Naive thymus-derived CD8-positive, alpha-beta T cell (primary cell): ENCODE measurements at regions not wholly inside any gene's neighbourhood (a gene's known extent, or its start where the extent isn't known, plus 50 kb on each side); places are given as distances from the start of the nearest gene placed in this dataset.
"Not testable (repeated sequence)": the region's sequence is repeated elsewhere in the genome, so short reads cannot be mapped to it uniquely, and the experiment has no call there.

Experiments used
- ATAC-seq, 2 donors: fragments of 150-1000 bp; cut with Tn5 transposase in 1 of 2; sonication (Bioruptor Pico), chemical (Tn5 transposase) in 1 of 2; 1 replicate in 1 of 2; 2 replicates in 1 of 2; pipeline ENCODE4 v1.10.0; 2021; ENCODE audit warnings: mild to moderate bottlenecking in 2 of 2, moderate library complexity in 2 of 2
- POLR2A ChIA-PET: fragments of 350-600 bp; sonication (Branson Sonifier 250); formaldehyde crosslinking; loops from one replicate; lab custom pipeline; 2021; ENCODE audit warnings: antibody characterized with exemption; lab: Charles Lee
- DNase-seq, 10 donors: peaks; one replicate each; pipeline versions ENCODE4 v3.0.0 to v3.0.0-alpha.2; 2020 to 2022
- H3K27ac Mint-ChIP-seq, 10 donors: one replicate each; pipeline ENCODE4 v1.8.0; 2020 to 2022; ENCODE audit warnings: mild to moderate bottlenecking in 10 of 10, mixed read lengths in 10 of 10, moderate library complexity in 4 of 10, inconsistent platforms in 1 of 10
- H3K27me3 Mint-ChIP-seq, 5 donors: one replicate each; pipeline ENCODE4 v1.8.0; 2021 to 2022; ENCODE audit warnings: mixed read lengths in 5 of 5
- H3K36me3 Mint-ChIP-seq, 3 donors: one replicate each; pipeline ENCODE4 v1.8.0; 2020 to 2022; ENCODE audit warnings: mixed read lengths in 3 of 3, mild to moderate bottlenecking in 2 of 3, inconsistent platforms in 1 of 3
- H3K4me1 Mint-ChIP-seq, 4 donors: one replicate each; pipeline ENCODE4 v1.8.0; 2021 to 2022; ENCODE audit warnings: mixed read lengths in 4 of 4
- H3K4me3 Mint-ChIP-seq, 10 donors: one replicate each; pipeline ENCODE4 v1.8.0; 2020 to 2022; ENCODE audit warnings: mild to moderate bottlenecking in 10 of 10, mixed read lengths in 10 of 10, moderate library complexity in 6 of 10, inconsistent platforms in 1 of 10
- H3K9me3 Mint-ChIP-seq, 9 donors: one replicate each; pipeline ENCODE4 v1.8.0; 2020 to 2022; ENCODE audit warnings: mixed read lengths in 9 of 9, mild to moderate bottlenecking in 3 of 9, inconsistent platforms in 1 of 9, moderate library complexity in 1 of 9

DNA sequence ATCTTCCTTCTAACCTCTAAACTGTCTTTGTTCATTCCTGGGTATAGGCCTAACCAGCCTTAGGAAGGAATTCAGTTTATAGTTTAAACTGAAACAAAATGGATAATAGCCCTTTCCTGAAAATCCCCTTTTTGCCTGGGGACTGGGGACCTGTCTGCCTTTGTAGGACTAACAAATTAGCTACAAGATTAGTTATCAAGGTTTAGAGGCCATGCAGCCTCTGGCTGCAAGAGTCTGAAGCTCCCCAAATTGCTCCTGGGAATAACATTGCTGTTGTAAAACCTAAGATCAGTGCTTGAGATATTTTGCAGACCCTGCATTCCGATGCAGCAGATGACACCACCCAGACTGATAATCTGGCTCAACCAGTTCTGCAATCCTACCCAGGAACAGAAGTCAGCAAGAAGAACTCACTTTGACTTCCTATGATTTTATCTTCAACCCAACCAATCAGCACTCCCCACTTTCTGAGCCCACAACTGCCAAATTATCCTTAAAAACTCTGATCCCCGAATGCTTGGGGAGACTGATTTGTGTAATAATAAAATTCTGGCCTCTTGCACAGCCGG is 96.6 kb upstream of the ETV3 start:
- Mint-ChIP-seq H3K9me3 (no peaks in the 10 kb centered on the region), H3K4me1 (no peaks in the 10 kb centered on the region), H3K27me3 (peaks cover 9 to 15% (median 12%) of the 10 kb centered on the region in 5 donors), H3K4me3 (no peak overlapping the region), H3K27ac (no peak overlapping the region), H3K36me3 (no peaks in the 10 kb centered on the region)
- ATAC-seq (no peak), DNase-seq (no peak)
- POLR2A ChIA-PET: no interaction called here

DNA sequence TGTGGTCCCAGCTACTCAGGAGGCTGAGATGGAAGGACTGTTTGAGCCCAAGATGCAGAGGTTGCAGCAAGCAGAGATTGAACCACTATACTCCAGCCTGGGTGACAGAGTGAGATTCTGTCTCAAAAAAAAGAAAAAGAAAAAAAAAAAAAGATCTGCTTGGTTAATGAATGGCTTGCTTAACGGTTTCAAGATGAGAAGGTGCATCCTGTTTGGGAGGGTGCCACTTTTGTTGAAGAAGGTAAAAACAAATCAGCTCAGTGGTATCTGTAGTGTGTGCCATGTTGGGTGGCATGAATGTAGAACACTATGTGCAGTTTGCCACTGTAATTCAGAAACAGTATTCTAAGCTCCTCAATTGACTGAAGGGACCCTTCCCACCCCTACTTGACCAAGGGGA is 94.9 kb upstream of the ETV3 start:
- no peak for DNase-seq
- no peaks in the 10 kb centered on the region for H3K4me1 Mint-ChIP-seq
- no peak for ATAC-seq
- H3K27ac Mint-ChIP-seq: no peak overlapping the region
- no peaks in the 10 kb centered on the region for H3K36me3 Mint-ChIP-seq
- peaks cover 13 to 23% (median 21%) of the 10 kb centered on the region in 5 donors for H3K27me3 Mint-ChIP-seq
- POLR2A ChIA-PET: no interaction called here
- H3K4me3 Mint-ChIP-seq: no peak overlapping the region
- H3K9me3 Mint-ChIP-seq: no peaks in the 10 kb centered on the region

GRCh38 chr1:157231846-157232525 is 93.8 kb upstream of the ETV3 start:
- Mint-ChIP-seq H3K4me3 (no peak overlapping the region), H3K27ac (no peak overlapping the region), H3K27me3 (peaks cover 14 to 22% (median 19%) of the 10 kb centered on the region in 5 donors), H3K9me3 (no peaks in the 10 kb centered on the region), H3K4me1 (no peaks in the 10 kb centered on the region), H3K36me3 (no peaks in the 10 kb centered on the region)
- POLR2A ChIA-PET: no interaction called here
- ATAC-seq: no peak
- no peak for DNase-seq

- no peaks in the 10 kb centered on the region for H3K4me1 Mint-ChIP-seq
Observed at GRCh38 chr1:157230500-157230899, 92.3 kb upstream of the ETV3 start.

GRCh38 chr1:157227700-157228099 is 89.5 kb upstream of the ETV3 start:
- ATAC-seq: no peak
- Mint-ChIP-seq H3K4me3 (no peak overlapping the region), H3K27ac (no peak overlapping the region), H3K36me3 (peaks cover 0 to 9% (median 0%) of the 10 kb centered on the region in 3 donors), H3K4me1 (no peaks in the 10 kb centered on the region), H3K9me3 (peaks cover 0 to 7% (median 0%) of the 10 kb centered on the region in 9 donors), H3K27me3 (peaks cover 29 to 57% (median 35%) of the 10 kb centered on the region in 5 donors)
- POLR2A ChIA-PET: no interaction called here
- DNase-seq: no peak

More at GRCh38 chr1:157230500-157230899, 92.3 kb upstream of the ETV3 start:
- Mint-ChIP-seq H3K9me3 (peaks cover 0 to 1% (median 0%) of the 10 kb centered on the region in 9 donors), H3K36me3 (no peaks in the 10 kb centered on the region), H3K4me3 (no peak overlapping the region), H3K27me3 (peaks cover 17 to 30% (median 25%) of the 10 kb centered on the region in 5 donors), H3K27ac (peak overlapping the region in 1 of 10 donors; percentile 7)
- no peak for ATAC-seq
- DNase-seq: no peak
- POLR2A ChIA-PET: interaction anchor here (0.6 kb wide), 1 partner anchor 1546 kb away, joined by 4 read pairs; no protein-coding TSS in a partner anchor

DNA sequence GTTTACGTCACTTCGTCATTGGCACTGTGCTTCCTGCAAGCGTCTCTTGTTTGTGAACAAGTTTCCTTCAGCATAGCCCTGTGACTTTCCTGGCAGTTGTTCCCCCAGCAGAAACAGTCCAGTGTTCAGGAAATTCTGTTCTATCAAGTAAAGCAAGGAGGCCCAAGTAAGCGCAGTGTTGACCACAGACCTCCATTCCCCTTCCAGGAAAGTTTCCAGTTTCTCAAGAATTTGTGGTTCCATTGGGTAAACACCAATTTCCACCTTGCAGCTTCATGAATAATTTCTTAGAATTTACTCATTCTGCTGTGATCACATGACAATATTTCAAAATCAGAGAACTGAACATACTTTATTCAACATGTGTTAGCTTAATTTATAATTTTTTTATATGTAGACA is 88.5 kb upstream of the ETV3 start:
- no peaks in the 10 kb centered on the region for H3K4me1 Mint-ChIP-seq
- peaks cover 35 to 67% (median 38%) of the 10 kb centered on the region in 5 donors for H3K27me3 Mint-ChIP-seq
- H3K9me3 Mint-ChIP-seq: peaks cover 0 to 7% (median 0%) of the 10 kb centered on the region in 9 donors
- H3K4me3 Mint-ChIP-seq: no peak overlapping the region
- DNase-seq: no peak
- no peak overlapping the region for H3K27ac Mint-ChIP-seq
- no peak for ATAC-seq
- POLR2A ChIA-PET: no interaction called here
- peaks cover 0 to 9% (median 0%) of the 10 kb centered on the region in 3 donors for H3K36me3 Mint-ChIP-seq

- Mint-ChIP-seq H3K27me3 (peaks cover 22 to 83% (median 45%) of the 10 kb centered on the region in 5 donors), H3K4me1 (no peaks in the 10 kb centered on the region), H3K9me3 (peaks cover 2 to 14% (median 7%) of the 10 kb centered on the region in 9 donors), H3K4me3 (no peak overlapping the region), H3K27ac (no peak overlapping the region), H3K36me3 (peaks cover 0 to 4% (median 0%) of the 10 kb centered on the region in 3 donors)
- ATAC-seq: no peak
- POLR2A ChIA-PET: no interaction called here
- no peak for DNase-seq
Observed at GRCh38 chr1:157219600-157219999, 81.4 kb upstream of the ETV3 start.

DNA sequence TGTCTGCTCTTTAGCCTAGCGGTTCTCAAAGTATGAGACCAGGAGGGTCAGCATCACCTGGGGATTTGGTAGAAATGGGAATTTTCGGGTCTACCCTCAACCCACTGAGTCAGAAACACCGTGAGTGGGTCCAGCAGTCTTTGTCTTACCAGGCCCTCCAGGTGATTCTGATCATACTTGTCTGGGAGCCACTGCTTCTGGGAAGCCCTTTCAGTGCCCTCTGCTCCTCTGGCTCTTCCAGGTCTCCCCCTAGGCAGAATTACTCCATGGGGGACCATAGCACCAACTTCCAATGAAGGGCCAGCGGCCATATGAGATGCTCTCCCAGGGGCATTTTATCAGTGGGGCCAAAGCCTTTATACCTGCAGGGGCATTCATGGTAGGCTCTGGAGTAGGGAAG is 81.0 kb upstream of the ETV3 start:
- ATAC-seq (no peak), DNase-seq (no peak)
- H3K9me3 Mint-ChIP-seq: peaks cover 5 to 18% (median 11%) of the 10 kb centered on the region in 9 donors
- no peaks in the 10 kb centered on the region for H3K4me1 Mint-ChIP-seq
- H3K27me3 Mint-ChIP-seq: peaks cover 22 to 79% (median 44%) of the 10 kb centered on the region in 5 donors
- no peak overlapping the region for H3K4me3 Mint-ChIP-seq
- peaks cover 0 to 7% (median 0%) of the 10 kb centered on the region in 3 donors for H3K36me3 Mint-ChIP-seq
- no peak overlapping the region for H3K27ac Mint-ChIP-seq
- POLR2A ChIA-PET: no interaction called here

GRCh38 chr1:157218671-157219070 is 80.5 kb upstream of the ETV3 start:
- DNase-seq (no peak), ATAC-seq (no peak)
- Mint-ChIP-seq H3K36me3 (peaks cover 0 to 11% (median 1%) of the 10 kb centered on the region in 3 donors), H3K9me3 (peaks cover 5 to 23% (median 16%) of the 10 kb centered on the region in 9 donors), H3K4me3 (no peak overlapping the region), H3K4me1 (no peaks in the 10 kb centered on the region), H3K27ac (no peak overlapping the region), H3K27me3 (peaks cover 20 to 74% (median 43%) of the 10 kb centered on the region in 5 donors)
- POLR2A ChIA-PET: no interaction called here

DNA sequence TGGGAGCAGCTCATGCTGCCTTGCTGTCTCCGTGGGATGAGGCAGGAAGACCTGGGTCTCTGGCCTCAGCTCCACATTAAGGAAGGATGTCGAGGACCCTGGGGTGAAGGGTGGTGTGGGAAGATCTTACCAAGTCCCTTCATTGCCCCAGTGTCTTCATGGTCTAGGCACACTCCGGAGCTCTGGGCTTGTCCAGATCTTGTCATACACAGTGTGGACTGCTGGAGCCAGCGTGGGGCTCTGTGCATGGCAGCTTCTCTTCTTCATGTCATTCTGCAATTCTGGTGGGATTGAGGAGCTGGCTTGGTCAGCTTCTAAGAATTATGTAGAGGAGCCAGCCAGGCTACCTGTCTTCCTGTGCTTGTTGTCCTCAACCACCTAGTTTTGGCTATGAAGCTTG is 79.3 kb upstream of the ETV3 start:
- DNase-seq (no peak), ATAC-seq (no peak)
- Mint-ChIP-seq H3K27me3 (peaks cover 21 to 74% (median 50%) of the 10 kb centered on the region in 5 donors), H3K36me3 (peaks cover 0 to 22% (median 2%) of the 10 kb centered on the region in 3 donors), H3K9me3 (peaks cover 12 to 35% (median 28%) of the 10 kb centered on the region in 9 donors), H3K4me1 (no peaks in the 10 kb centered on the region), H3K27ac (no peak overlapping the region), H3K4me3 (no peak overlapping the region)
- POLR2A ChIA-PET: no interaction called here

DNA sequence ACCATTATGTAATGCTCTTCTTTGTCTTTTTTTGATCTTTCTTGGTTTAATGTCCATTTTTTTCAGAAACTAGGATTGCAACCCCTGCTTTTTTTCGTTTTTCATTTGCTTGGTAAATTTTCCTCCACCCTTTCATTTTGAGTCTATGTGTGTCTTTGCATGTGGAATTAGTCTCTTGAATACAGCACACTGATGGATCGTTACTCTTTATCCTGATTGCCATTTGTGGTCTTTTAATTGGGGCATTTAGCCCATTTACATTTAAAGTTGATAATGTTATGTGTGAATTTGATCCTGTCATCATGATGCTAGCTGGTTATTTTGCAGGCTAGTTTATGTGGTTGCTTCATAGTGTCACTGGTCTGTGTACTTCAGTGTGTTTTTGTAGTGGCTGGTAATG is 75.6 kb upstream of the ETV3 start:
- Mint-ChIP-seq H3K27ac (no peak overlapping the region), H3K27me3 (peaks cover 23 to 57% (median 34%) of the 10 kb centered on the region in 5 donors), H3K36me3 (peaks cover 0 to 27% (median 2%) of the 10 kb centered on the region in 3 donors), H3K4me1 (no peaks in the 10 kb centered on the region), H3K4me3 (no peak overlapping the region), H3K9me3 (peaks cover 12 to 51% (median 28%) of the 10 kb centered on the region in 9 donors)
- POLR2A ChIA-PET: no interaction called here
- DNase-seq: no peak
- no peak for ATAC-seq

DNA sequence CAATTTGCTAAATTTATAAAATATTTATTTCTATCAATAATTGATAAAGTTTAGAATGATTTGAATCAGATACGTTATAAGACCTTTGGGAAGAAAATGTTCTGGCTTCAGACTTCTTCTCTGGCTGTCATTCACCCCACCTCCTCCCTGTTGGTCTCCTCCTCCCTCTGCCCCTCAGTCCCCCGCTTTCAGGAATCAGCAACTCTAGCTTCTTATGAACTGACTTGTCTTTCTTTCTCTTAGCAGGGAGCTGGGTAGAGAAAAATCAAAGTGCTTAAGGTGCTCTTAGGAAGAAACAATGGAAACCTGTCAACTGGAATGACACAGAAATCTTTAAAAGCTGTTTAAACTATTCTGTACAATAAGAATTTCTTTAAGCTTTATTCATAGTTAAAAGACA is 71.3 kb upstream of the ETV3 start:
- POLR2A ChIA-PET: no interaction called here
- Mint-ChIP-seq H3K9me3 (peaks cover 9 to 36% (median 20%) of the 10 kb centered on the region in 9 donors), H3K4me1 (no peaks in the 10 kb centered on the region), H3K36me3 (peaks cover 0 to 22% (median 2%) of the 10 kb centered on the region in 3 donors), H3K27me3 (peaks cover 15 to 50% (median 26%) of the 10 kb centered on the region in 5 donors), H3K4me3 (no peak overlapping the region), H3K27ac (no peak overlapping the region)
- no peak for DNase-seq
- ATAC-seq: no peak

GRCh38 chr1:157205982-157206381 is 67.8 kb upstream of the ETV3 start:
- peaks cover 12 to 51% (median 18%) of the 10 kb centered on the region in 5 donors for H3K27me3 Mint-ChIP-seq

More at GRCh38 chr1:157205982-157206381, 67.8 kb upstream of the ETV3 start:
- DNase-seq, H3K9me3 Mint-ChIP-seq, POLR2A ChIA-PET, H3K4me3 Mint-ChIP-seq, H3K4me1 Mint-ChIP-seq, ATAC-seq, H3K36me3 Mint-ChIP-seq, H3K27ac Mint-ChIP-seq: not testable (repeated sequence)
